22Rv1 (cell line): ENCODE measurements at regions not wholly inside any gene's neighbourhood (a gene's known extent, or its start where the extent isn't known, plus 50 kb on each side); places are given as distances from the start of the nearest gene placed in this dataset.

Experiments
- CTCF ChIP-seq: fragments of 450-650 bp; IDR thresholded peaks from 2 replicates; pipeline ENCODE4 v1.5.1; 2017; ENCODE audit warnings: mild to moderate bottlenecking
- ZFX ChIP-seq: fragments of 450-650 bp; IDR thresholded peaks from 2 replicates; pipeline ENCODE4 v1.6.1; 2017; ENCODE audit warnings: antibody characterized with exemption, borderline replicate concordance

GRCh38 chr12:84034871-84035270 is 877.7 kb downstream of the SLC6A15 start:
- no peak for TF ChIP-seq ZFX
- TF ChIP-seq CTCF: no peak
